ENCODE measurements at regions not wholly inside any gene's neighbourhood (a gene's known extent, or its start where the extent isn't known, plus 50 kb on each side); places are given as distances from the start of the nearest gene placed in this dataset.

DNA sequence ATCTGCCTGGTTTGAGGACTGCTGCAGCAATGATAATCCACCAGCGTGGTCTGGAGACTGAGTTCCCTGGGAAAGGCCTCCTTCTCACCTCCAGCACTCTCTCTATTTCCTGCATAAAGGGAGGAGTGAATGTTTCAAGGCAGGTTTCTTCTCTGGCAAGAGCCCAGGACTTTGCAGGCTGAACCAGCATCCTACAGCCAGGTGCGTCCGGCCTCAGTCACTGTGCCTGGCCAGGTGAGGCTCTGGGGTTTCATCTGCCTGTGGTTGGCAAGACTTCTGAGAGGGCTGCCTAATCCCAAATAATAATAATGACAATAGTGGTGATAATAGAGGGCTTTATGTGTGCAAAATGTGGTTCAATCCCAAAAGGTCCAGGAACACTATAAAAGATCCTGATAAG lies 269.0 kb upstream of the TBC1D5 start:
- TF ChIP-seq, protein P1, sequence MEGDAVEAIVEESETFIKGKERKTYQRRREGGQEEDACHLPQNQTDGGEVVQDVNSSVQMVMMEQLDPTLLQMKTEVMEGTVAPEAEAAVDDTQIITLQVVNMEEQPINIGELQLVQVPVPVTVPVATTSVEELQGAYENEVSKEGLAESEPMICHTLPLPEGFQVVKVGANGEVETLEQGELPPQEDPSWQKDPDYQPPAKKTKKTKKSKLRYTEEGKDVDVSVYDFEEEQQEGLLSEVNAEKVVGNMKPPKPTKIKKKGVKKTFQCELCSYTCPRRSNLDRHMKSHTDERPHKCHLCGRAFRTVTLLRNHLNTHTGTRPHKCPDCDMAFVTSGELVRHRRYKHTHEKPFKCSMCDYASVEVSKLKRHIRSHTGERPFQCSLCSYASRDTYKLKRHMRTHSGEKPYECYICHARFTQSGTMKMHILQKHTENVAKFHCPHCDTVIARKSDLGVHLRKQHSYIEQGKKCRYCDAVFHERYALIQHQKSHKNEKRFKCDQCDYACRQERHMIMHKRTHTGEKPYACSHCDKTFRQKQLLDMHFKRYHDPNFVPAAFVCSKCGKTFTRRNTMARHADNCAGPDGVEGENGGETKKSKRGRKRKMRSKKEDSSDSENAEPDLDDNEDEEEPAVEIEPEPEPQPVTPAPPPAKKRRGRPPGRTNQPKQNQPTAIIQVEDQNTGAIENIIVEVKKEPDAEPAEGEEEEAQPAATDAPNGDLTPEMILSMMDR (IDR thresholded peaks at IDR 0.05), result no peak
- TF ChIP-seq POLR2A (IDR thresholded peaks at IDR 0.05), result no peak
